ENCODE measurements at regions not wholly inside any gene's neighbourhood (a gene's known extent, or its start where the extent isn't known, plus 50 kb on each side); places are given as distances from the start of the nearest gene placed in this dataset.

- no peak for ATAC-seq
- no peak for TF ChIP-seq TSHZ2 (CRISPR knock-in tag; IDR thresholded peaks at IDR 0.05)
- no peak for TF ChIP-seq PATZ1 (CRISPR knock-in tag; IDR thresholded peaks at IDR 0.05; ENCODE audit: borderline replicate concordance)
- TF ChIP-seq, protein P1, sequence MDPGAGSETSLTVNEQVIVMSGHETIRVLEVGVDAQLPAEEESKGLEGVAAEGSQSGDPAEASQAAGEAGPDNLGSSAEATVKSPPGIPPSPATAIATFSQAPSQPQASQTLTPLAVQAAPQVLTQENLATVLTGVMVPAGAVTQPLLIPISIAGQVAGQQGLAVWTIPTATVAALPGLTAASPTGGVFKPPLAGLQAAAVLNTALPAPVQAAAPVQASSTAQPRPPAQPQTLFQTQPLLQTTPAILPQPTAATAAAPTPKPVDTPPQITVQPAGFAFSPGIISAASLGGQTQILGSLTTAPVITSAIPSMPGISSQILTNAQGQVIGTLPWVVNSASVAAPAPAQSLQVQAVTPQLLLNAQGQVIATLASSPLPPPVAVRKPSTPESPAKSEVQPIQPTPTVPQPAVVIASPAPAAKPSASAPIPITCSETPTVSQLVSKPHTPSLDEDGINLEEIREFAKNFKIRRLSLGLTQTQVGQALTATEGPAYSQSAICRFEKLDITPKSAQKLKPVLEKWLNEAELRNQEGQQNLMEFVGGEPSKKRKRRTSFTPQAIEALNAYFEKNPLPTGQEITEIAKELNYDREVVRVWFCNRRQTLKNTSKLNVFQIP (CRISPR knock-in tag; IDR thresholded peaks at IDR 0.05; ENCODE audit: borderline replicate concordance, low read depth), result no peak
- TF ChIP-seq ZNF565 (CRISPR knock-in tag; conservative IDR thresholded peaks at IDR 0.05; ENCODE audit: low read depth), result no peak
- no peak for TF ChIP-seq ZFP3 (CRISPR knock-in tag; IDR thresholded peaks at IDR 0.05)
- no peak for TF ChIP-seq PPARA (CRISPR knock-in tag; IDR thresholded peaks at IDR 0.05; ENCODE audit: borderline replicate concordance)
- TF ChIP-seq, protein P2, sequence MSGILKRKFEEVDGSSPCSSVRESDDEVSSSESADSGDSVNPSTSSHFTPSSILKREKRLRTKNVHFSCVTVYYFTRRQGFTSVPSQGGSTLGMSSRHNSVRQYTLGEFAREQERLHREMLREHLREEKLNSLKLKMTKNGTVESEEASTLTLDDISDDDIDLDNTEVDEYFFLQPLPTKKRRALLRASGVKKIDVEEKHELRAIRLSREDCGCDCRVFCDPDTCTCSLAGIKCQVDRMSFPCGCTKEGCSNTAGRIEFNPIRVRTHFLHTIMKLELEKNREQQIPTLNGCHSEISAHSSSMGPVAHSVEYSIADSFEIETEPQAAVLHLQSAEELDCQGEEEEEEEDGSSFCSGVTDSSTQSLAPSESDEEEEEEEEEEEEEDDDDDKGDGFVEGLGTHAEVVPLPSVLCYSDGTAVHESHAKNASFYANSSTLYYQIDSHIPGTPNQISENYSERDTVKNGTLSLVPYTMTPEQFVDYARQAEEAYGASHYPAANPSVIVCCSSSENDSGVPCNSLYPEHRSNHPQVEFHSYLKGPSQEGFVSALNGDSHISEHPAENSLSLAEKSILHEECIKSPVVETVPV (CRISPR knock-in tag; IDR thresholded peaks at IDR 0.05), result no peak
- TF ChIP-seq ZNF70 (CRISPR knock-in tag; IDR thresholded peaks at IDR 0.05), result no peak
- no peak for TF ChIP-seq OSR1 (CRISPR knock-in tag; IDR thresholded peaks at IDR 0.05)
- TF ChIP-seq SNAI2 (CRISPR knock-in tag; IDR thresholded peaks at IDR 0.05), result no peak
- TF ChIP-seq ZNF8 (CRISPR knock-in tag; IDR thresholded peaks at IDR 0.05), result no peak
- TF ChIP-seq RARB (CRISPR knock-in tag; IDR thresholded peaks at IDR 0.05), result no peak
- TF ChIP-seq CSDC2 (CRISPR knock-in tag; IDR thresholded peaks at IDR 0.05), result no peak
- TF ChIP-seq ZC3H10 (CRISPR knock-in tag; IDR thresholded peaks at IDR 0.05), result no peak
- TF ChIP-seq ZFP30 (CRISPR knock-in tag; IDR thresholded peaks at IDR 0.05), result no peak
- no peak for TF ChIP-seq TOX (CRISPR knock-in tag; IDR thresholded peaks at IDR 0.05; ENCODE audit: borderline replicate concordance)
- no peak for TF ChIP-seq ARNTL (CRISPR knock-in tag; IDR thresholded peaks at IDR 0.05; ENCODE audit: borderline replicate concordance, low read depth)
- no peak for TF ChIP-seq ESRRG (CRISPR knock-in tag; IDR thresholded peaks at IDR 0.05)
- TF ChIP-seq CREB5 (CRISPR knock-in tag; IDR thresholded peaks at IDR 0.05; ENCODE audit: low read depth), result no peak
These were observed 454.8 kb upstream of the CBLB start for GRCh38 chr3:106323586-106323985.

- ATAC-seq, result no peak
- TF ChIP-seq GLIS3 (CRISPR knock-in tag; IDR thresholded peaks at IDR 0.05) (no peak), PPARA (CRISPR knock-in tag; IDR thresholded peaks at IDR 0.05; ENCODE audit: borderline replicate concordance) (no peak), ZC3H10 (CRISPR knock-in tag; IDR thresholded peaks at IDR 0.05) (no peak), CREB5 (CRISPR knock-in tag; IDR thresholded peaks at IDR 0.05; ENCODE audit: low read depth) (no peak), RARB (CRISPR knock-in tag; IDR thresholded peaks at IDR 0.05) (no peak), SNAI2 (CRISPR knock-in tag; IDR thresholded peaks at IDR 0.05) (no peak), CSDC2 (CRISPR knock-in tag; IDR thresholded peaks at IDR 0.05) (no peak), TSHZ2 (CRISPR knock-in tag; IDR thresholded peaks at IDR 0.05) (no peak), ZFP3 (CRISPR knock-in tag; IDR thresholded peaks at IDR 0.05) (no peak), ZNF70 (CRISPR knock-in tag; IDR thresholded peaks at IDR 0.05) (no peak), BACH2 (CRISPR knock-in tag; IDR thresholded peaks at IDR 0.05; ENCODE audit: borderline replicate concordance) (no peak)
- TF ChIP-seq, protein P1 (CRISPR knock-in tag; IDR thresholded peaks at IDR 0.05; ENCODE audit: borderline replicate concordance, low read depth), result no peak
These were observed 458.3 kb upstream of the CBLB start for GRCh38 chr3:106326941-106327695.

Measured in SK-N-SH treated with all-trans-retinoic acid at 6 μM for 48 hours (cell line).